H9 (cell line): ENCODE measurements at regions not wholly inside any gene's neighbourhood (a gene's known extent, or its start where the extent isn't known, plus 50 kb on each side); places are given as distances from the start of the nearest gene placed in this dataset.

Source experiments
- DNase-seq: peaks from one replicate; pipeline ENCODE4 v3.0.0-alpha.2; 2017
- H2AFZ ChIP-seq: one replicate; pipeline ENCODE4 v1.6.1; 2013; ENCODE audit warnings: mild to moderate bottlenecking, low read length, control low read depth, moderate library complexity
- H2AK5ac ChIP-seq: 2 replicates; pipeline ENCODE4 v1.6.1; 2013; ENCODE audit warnings: low read length, control low read depth, mixed read lengths; ENCODE audit not compliant: insufficient read length
- H2BK120ac ChIP-seq: one replicate; pipeline ENCODE4 v1.6.1; 2013; ENCODE audit warnings: low read depth, mild to moderate bottlenecking, low read length, control low read depth, inconsistent platforms; ENCODE audit not compliant: poor library complexity, severe bottlenecking
- H2BK12ac ChIP-seq: 2 replicates; pipeline ENCODE4 v1.6.1; 2013; ENCODE audit warnings: low read length, control low read depth, mixed read lengths, low read depth; ENCODE audit not compliant: insufficient read length
- H2BK15ac ChIP-seq: 2 replicates; pipeline ENCODE4 v1.6.1; 2013; ENCODE audit warnings: low read depth, low read length, control low read depth
- H2BK20ac ChIP-seq: one replicate; pipeline ENCODE4 v1.6.1; 2013; ENCODE audit warnings: low read depth, mild to moderate bottlenecking, low read length, control low read depth, inconsistent platforms; ENCODE audit not compliant: poor library complexity, severe bottlenecking
- H2BK5ac ChIP-seq: 2 replicates; pipeline ENCODE4 v1.6.1; 2013; ENCODE audit warnings: low read length, control low read depth, mixed read lengths; ENCODE audit not compliant: insufficient read length
- H3K14ac ChIP-seq: 2 replicates; pipeline ENCODE4 v1.6.1; 2013; ENCODE audit warnings: low read length, control low read depth; ENCODE audit not compliant: insufficient read depth
- H3K18ac ChIP-seq: 2 replicates; pipeline ENCODE4 v1.6.1; 2013; ENCODE audit warnings: low read depth, mild to moderate bottlenecking, mixed read lengths, low read length, control low read depth; ENCODE audit not compliant: insufficient read length
- H3K23ac ChIP-seq: 2 replicates; pipeline ENCODE4 v1.6.1; 2013; ENCODE audit warnings: low read length, control low read depth, mixed read lengths, low read depth; ENCODE audit not compliant: insufficient read length
- H3K23me2 ChIP-seq: 2 replicates; pipeline ENCODE4 v1.6.1; 2013; ENCODE audit warnings: low read depth, mild to moderate bottlenecking, mixed read lengths, low read length, control low read depth; ENCODE audit not compliant: insufficient read length, poor library complexity, severe bottlenecking
- H3K27ac ChIP-seq: 2 replicates; pipeline ENCODE4 v1.5.1; 2013; ENCODE audit warnings: low read length, control low read depth, mixed read lengths, low read depth; ENCODE audit not compliant: insufficient read length
- H3K27me3 ChIP-seq: 2 replicates; pipeline ENCODE4 v1.6.1; 2013; ENCODE audit warnings: low read length, control low read depth, inconsistent platforms; ENCODE audit not compliant: insufficient read depth
- H3K4ac ChIP-seq: 2 replicates; pipeline ENCODE4 v1.6.1; 2013; ENCODE audit warnings: low read depth, mild to moderate bottlenecking, control low read depth, inconsistent platforms, low read length, moderate library complexity
- H3K4me1 ChIP-seq: 2 replicates; pipeline ENCODE4 v1.6.1; 2013; ENCODE audit warnings: low read length, control low read depth, inconsistent platforms; ENCODE audit not compliant: insufficient read depth
- H3K4me2 ChIP-seq: 2 replicates; pipeline ENCODE4 v1.6.1; 2013; ENCODE audit warnings: low read length, control low read depth, mixed read lengths; ENCODE audit not compliant: insufficient read length, insufficient read depth
- H3K56ac ChIP-seq: 2 replicates; pipeline ENCODE4 v1.6.1; 2013; ENCODE audit warnings: low read depth, mild to moderate bottlenecking, mixed read lengths, low read length, control low read depth; ENCODE audit not compliant: insufficient read length
- H3K79me1 ChIP-seq: 2 replicates; pipeline ENCODE4 v1.6.1; 2013; ENCODE audit warnings: low read depth, mild to moderate bottlenecking, moderate library complexity, low read length, control low read depth, inconsistent platforms; ENCODE audit not compliant: insufficient read depth, poor library complexity, severe bottlenecking
- H3K79me2 ChIP-seq: 2 replicates; pipeline ENCODE4 v1.6.1; 2013; ENCODE audit warnings: low read length, control low read depth, inconsistent platforms; ENCODE audit not compliant: insufficient read depth
- H3K9ac ChIP-seq: 2 replicates; pipeline ENCODE4 v1.6.1; 2013; ENCODE audit warnings: low read length, control low read depth, mixed read lengths; ENCODE audit not compliant: insufficient read length; ENCODE audit errors: extremely low read depth
- H3K9me3 ChIP-seq: one replicate; pipeline ENCODE4 v1.6.1; 2013; ENCODE audit warnings: low read depth, low read length, inconsistent platforms; ENCODE audit not compliant: control insufficient read depth
- H3T11ph ChIP-seq: one replicate; pipeline ENCODE4 v1.6.1; 2013; ENCODE audit warnings: mild to moderate bottlenecking, low read length, control low read depth, inconsistent platforms
- H4K20me1 ChIP-seq: one replicate; pipeline ENCODE4 v1.6.1; 2013; ENCODE audit not compliant: control insufficient read depth, insufficient read length, insufficient read depth
- H4K5ac ChIP-seq: 2 replicates; pipeline ENCODE4 v1.6.1; 2013; ENCODE audit warnings: low read depth, mild to moderate bottlenecking, mixed read lengths, low read length, control low read depth; ENCODE audit not compliant: insufficient read length
- H4K8ac ChIP-seq: replicated peaks from 2 replicates; pipeline ENCODE4 v1.6.1; 2013; ENCODE audit warnings: low read length, control low read depth, mixed read lengths, low read depth; ENCODE audit not compliant: insufficient read length
- H4K91ac ChIP-seq: 2 replicates; pipeline ENCODE4 v1.6.1; 2013; ENCODE audit warnings: low read depth, mild to moderate bottlenecking, moderate library complexity, mixed read lengths, low read length, control low read depth; ENCODE audit not compliant: insufficient read length
- H3K27ac Mint-ChIP-seq, 3 experiments: 2 replicates in 2 of 3; 3 replicates in 1 of 3; pipeline ENCODE4 v1.8.0; 2020 to 2021; ENCODE audit warnings: mixed read lengths in 3 of 3, mild to moderate bottlenecking in 1 of 3, moderate library complexity in 1 of 3
- H3K27me3 Mint-ChIP-seq: 2 replicates; pipeline ENCODE4 v1.8.0; 2021; ENCODE audit warnings: low read depth, mild to moderate bottlenecking, moderate library complexity, mixed read lengths
- H3K36me3 Mint-ChIP-seq, 3 experiments: 2 replicates in 2 of 3; 3 replicates in 1 of 3; pipeline ENCODE4 v1.8.0; 2020 to 2021; ENCODE audit warnings: low read depth in 3 of 3, mixed read lengths in 3 of 3; ENCODE audit not compliant: insufficient read depth in 1 of 3
- H3K4me1 Mint-ChIP-seq, 2 experiments: 2 replicates each; pipeline ENCODE4 v1.8.0; 2020; ENCODE audit warnings: mixed read lengths in 2 of 2
- H3K4me3 Mint-ChIP-seq, 2 experiments: 2 replicates in 1 of 2; 3 replicates in 1 of 2; pipeline ENCODE4 v1.8.0; 2020 to 2021; ENCODE audit warnings: mild to moderate bottlenecking in 2 of 2, mixed read lengths in 2 of 2, moderate library complexity in 1 of 2
- H3K9me3 Mint-ChIP-seq, 2 experiments: 2 replicates in 1 of 2; 3 replicates in 1 of 2; pipeline ENCODE4 v1.8.0; 2020; ENCODE audit warnings: mild to moderate bottlenecking in 2 of 2, mixed read lengths in 2 of 2, moderate library complexity in 1 of 2
- WGBS: extraction: QIAGEN DNeasy Blood & Tissue Kit; methylation state at CpG from one replicate; pipeline ENCODE4 v1.1.7; 2013; ENCODE audit warnings: missing lambda C conversion rate, low lambda C conversion rate, mixed read lengths; ENCODE audit not compliant: insufficient read length; ENCODE audit errors: extremely low coverage; 5-methylcytosine and 5-hydroxymethylcytosine counted together
- TF ChIP-seq, protein P1 (sequence below): fragments of 200-600 bp; sonication (generic); conservative IDR thresholded peaks from 3 replicates; pipeline ENCODE4 v1.8.0; 2021; ENCODE audit warnings: antibody characterized with exemption, mild to moderate bottlenecking

DNA sequence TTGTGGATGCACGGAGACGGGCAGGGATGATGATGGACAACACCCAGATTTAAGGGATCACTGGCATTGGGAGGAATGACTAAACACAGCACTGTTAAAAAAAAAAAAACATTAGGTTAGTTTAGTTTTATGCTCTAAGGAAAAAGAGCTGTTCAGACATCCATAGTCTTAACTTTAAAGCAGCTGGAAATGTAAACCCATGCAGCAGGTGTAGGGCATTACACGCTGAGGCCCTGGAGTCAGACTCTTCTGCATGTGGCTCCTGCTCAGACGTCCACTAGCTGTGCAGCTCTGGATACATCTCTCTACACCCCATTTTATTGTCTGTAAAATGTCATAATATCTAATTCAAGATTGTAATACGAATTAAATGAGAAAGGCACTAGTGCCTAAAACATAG lies 191.8 kb upstream of the RASGRP1 start:
- DNase-seq = no peak
- Histone ChIP-seq H3K18ac (no peak overlapping the region), H2BK15ac (no peak overlapping the region)

More for the DNA sequence above, 191.8 kb upstream of the RASGRP1 start:
- Histone ChIP-seq H3K4ac (no peak overlapping the region), H3K14ac (no peak overlapping the region), H3K79me2 (no peaks in the 10 kb centered on the region), H3K27ac (no peak overlapping the region), H2BK120ac (no peak overlapping the region), H4K20me1 (no peaks in the 10 kb centered on the region), H3K23me2 (no peaks in the 10 kb centered on the region), H3K23ac (no peak overlapping the region), H3T11ph (no peak overlapping the region), H4K8ac (no peak overlapping the region), H3K9me3 (no peaks in the 10 kb centered on the region), H4K91ac (no peak overlapping the region), H4K5ac (no peak overlapping the region), H3K27me3 (no peaks in the 10 kb centered on the region), H3K4me2 (no peak overlapping the region), H2AFZ (no peak overlapping the region), H2BK20ac (no peak overlapping the region), H2BK12ac (no peak overlapping the region), H3K4me1 (no peaks in the 10 kb centered on the region; the same call in 1 of the 2 replicates), H3K9ac (no peak overlapping the region), H2BK5ac (no peak overlapping the region), H2AK5ac (no peak overlapping the region), H3K79me1 (no peaks in the 10 kb centered on the region), H3K56ac (no peak overlapping the region)
- no peaks in the 10 kb centered on the region; the same call in 1 of the 2 replicates for H3K27me3 Mint-ChIP-seq
- H3K36me3 Mint-ChIP-seq = no peaks in the 10 kb centered on the region
- H3K27ac Mint-ChIP-seq = no peak overlapping the region
- H3K9me3 Mint-ChIP-seq = no peaks in the 10 kb centered on the region
- 0 out of 4 replicates have a peak, but pooled peaks cover 0 to 3% of the 10 kb centered on the region in 2 experiments for H3K4me1 Mint-ChIP-seq
- WGBS = no CpG with 5 or more reads among the region's 5 CpGs
- TF ChIP-seq, protein P1, sequence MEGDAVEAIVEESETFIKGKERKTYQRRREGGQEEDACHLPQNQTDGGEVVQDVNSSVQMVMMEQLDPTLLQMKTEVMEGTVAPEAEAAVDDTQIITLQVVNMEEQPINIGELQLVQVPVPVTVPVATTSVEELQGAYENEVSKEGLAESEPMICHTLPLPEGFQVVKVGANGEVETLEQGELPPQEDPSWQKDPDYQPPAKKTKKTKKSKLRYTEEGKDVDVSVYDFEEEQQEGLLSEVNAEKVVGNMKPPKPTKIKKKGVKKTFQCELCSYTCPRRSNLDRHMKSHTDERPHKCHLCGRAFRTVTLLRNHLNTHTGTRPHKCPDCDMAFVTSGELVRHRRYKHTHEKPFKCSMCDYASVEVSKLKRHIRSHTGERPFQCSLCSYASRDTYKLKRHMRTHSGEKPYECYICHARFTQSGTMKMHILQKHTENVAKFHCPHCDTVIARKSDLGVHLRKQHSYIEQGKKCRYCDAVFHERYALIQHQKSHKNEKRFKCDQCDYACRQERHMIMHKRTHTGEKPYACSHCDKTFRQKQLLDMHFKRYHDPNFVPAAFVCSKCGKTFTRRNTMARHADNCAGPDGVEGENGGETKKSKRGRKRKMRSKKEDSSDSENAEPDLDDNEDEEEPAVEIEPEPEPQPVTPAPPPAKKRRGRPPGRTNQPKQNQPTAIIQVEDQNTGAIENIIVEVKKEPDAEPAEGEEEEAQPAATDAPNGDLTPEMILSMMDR = no peak
- H3K4me3 Mint-ChIP-seq = no peak overlapping the region
